HG03432 (cell line): ENCODE measurements at regions not wholly inside any gene's neighbourhood (a gene's known extent, or its start where the extent isn't known, plus 50 kb on each side); places are given as distances from the start of the nearest gene placed in this dataset.
A peak's percentile ranks its signal among the peaks of the same experiment; 100 is the strongest.
"Not testable (repeated sequence)": the region's sequence is repeated elsewhere in the genome, so short reads cannot be mapped to it uniquely, and the experiment has no call there.

Experiments used
- ATAC-seq: cut with Tn5 transposase; IDR thresholded peaks from one replicate; pipeline ENCODE4 v1.9.1; 2021; ENCODE audit warnings: mild to moderate bottlenecking, moderate library complexity; ENCODE audit not compliant: unreplicated experiment

- peak; percentile 50 for ATAC-seq
Measured at GRCh38 chr1:178020968-178021640, 51.2 kb upstream of the SEC16B start.

- no peak for ATAC-seq
Measured at GRCh38 chr1:178021950-178022349, 52.1 kb upstream of the SEC16B start.

- peak; percentile 63 for ATAC-seq
Measured at GRCh38 chr1:178023181-178023618, 53.3 kb upstream of the SEC16B start.

- no peak for ATAC-seq
Measured at GRCh38 chr1:178024504-178024903, 54.6 kb upstream of the SEC16B start.

GRCh38 chr1:178025613-178026356, 55.9 kb upstream of the SEC16B start:
- no peak for ATAC-seq

GRCh38 chr1:178028841-178029481, 59.1 kb upstream of the SEC16B start:
- ATAC-seq: no peak

- no peak for ATAC-seq
Measured at GRCh38 chr1:178030467-178030866, 60.6 kb upstream of the SEC16B start.

GRCh38 chr1:178031856-178032320, 62.0 kb upstream of the RASAL2 start:
- ATAC-seq: peak; percentile 92

GRCh38 chr1:178033019-178033418, 60.9 kb upstream of the RASAL2 start:
- ATAC-seq: no peak

GRCh38 chr1:178034676-178035075, 59.2 kb upstream of the RASAL2 start:
- no peak for ATAC-seq

GRCh38 chr1:178036090-178036489, 57.8 kb upstream of the RASAL2 start:
- no peak for ATAC-seq

GRCh38 chr1:178037510-178038253, 56.2 kb upstream of the RASAL2 start:
- no peak for ATAC-seq

- no peak for ATAC-seq
Measured at GRCh38 chr1:178038372-178038771, 55.5 kb upstream of the RASAL2 start.

GRCh38 chr1:178039891-178040290, 54.0 kb upstream of the RASAL2 start:
- ATAC-seq: no peak

- ATAC-seq: not testable (repeated sequence)
Measured at GRCh38 chr1:178043940-178044339, 50.0 kb upstream of the RASAL2 start.
